ENCODE measurements at regions not wholly inside any gene's neighbourhood (a gene's known extent, or its start where the extent isn't known, plus 50 kb on each side); places are given as distances from the start of the nearest gene placed in this dataset.

- TF ChIP-seq CTCF (IDR thresholded peaks at IDR 0.05; ENCODE audit: low read depth, low read length) = no peak
- no peak overlapping the region for H3K4me3 ChIP-seq (replicated peaks in 1 of 2; ENCODE audit: low read depth in 2 of 2, low read length in 2 of 2)
- no peak for DNase-seq (ENCODE audit: low read depth in 2 of 2)
Measured at GRCh38 chr11:70889411-70889810, 363.0 kb downstream of the SHANK2 start.

- no peak for DNase-seq (ENCODE audit: low read depth in 2 of 2)
- H3K4me3 ChIP-seq (replicated peaks in 1 of 2; ENCODE audit: low read depth in 2 of 2, low read length in 2 of 2) = no peak overlapping the region
- no peak for TF ChIP-seq CTCF (IDR thresholded peaks at IDR 0.05; ENCODE audit: low read depth, low read length)
Measured at GRCh38 chr11:70891844-70892380, 360.5 kb downstream of the SHANK2 start.

GRCh38 chr11:70892889-70893288 lies 359.5 kb downstream of the SHANK2 start:
- DNase-seq (ENCODE audit: low read depth in 2 of 2) = no peak
- no peak for TF ChIP-seq CTCF (IDR thresholded peaks at IDR 0.05; ENCODE audit: low read depth, low read length)
- no peak overlapping the region for H3K4me3 ChIP-seq (replicated peaks in 1 of 2; ENCODE audit: low read depth in 2 of 2, low read length in 2 of 2)

- H3K4me3 ChIP-seq (replicated peaks in 1 of 2; ENCODE audit: low read depth in 2 of 2, low read length in 2 of 2) = no peak overlapping the region
- no peak for DNase-seq (ENCODE audit: low read depth in 2 of 2)
- no peak for TF ChIP-seq CTCF (IDR thresholded peaks at IDR 0.05; ENCODE audit: low read depth, low read length)
Measured at GRCh38 chr11:70894566-70895365, 357.6 kb downstream of the SHANK2 start.

- TF ChIP-seq CTCF (IDR thresholded peaks at IDR 0.05; ENCODE audit: low read depth, low read length) = no peak
- H3K4me3 ChIP-seq (replicated peaks in 1 of 2; ENCODE audit: low read depth in 2 of 2, low read length in 2 of 2) = no peak overlapping the region
- no peak for DNase-seq (ENCODE audit: low read depth in 2 of 2)
Measured at GRCh38 chr11:70895366-70895670, 357.1 kb downstream of the SHANK2 start.

GRCh38 chr11:70897429-70897828 lies 354.9 kb downstream of the SHANK2 start:
- DNase-seq (ENCODE audit: low read depth in 2 of 2) = no peak
- H3K4me3 ChIP-seq (replicated peaks in 1 of 2; ENCODE audit: low read depth in 2 of 2, low read length in 2 of 2) = no peak overlapping the region
- TF ChIP-seq CTCF (IDR thresholded peaks at IDR 0.05; ENCODE audit: low read depth, low read length) = no peak

- no peak for TF ChIP-seq CTCF (IDR thresholded peaks at IDR 0.05; ENCODE audit: low read depth, low read length)
- DNase-seq (ENCODE audit: low read depth in 2 of 2) = no peak
- H3K4me3 ChIP-seq (replicated peaks in 1 of 2; ENCODE audit: low read depth in 2 of 2, low read length in 2 of 2) = no peak overlapping the region
Measured at GRCh38 chr11:70899616-70900015, 352.8 kb downstream of the SHANK2 start.

All from cardiac fibroblast (primary cell).